Erythroblast (primary cell): ENCODE measurements at regions not wholly inside any gene's neighbourhood (a gene's known extent, or its start where the extent isn't known, plus 50 kb on each side); places are given as distances from the start of the nearest gene placed in this dataset.

Source experiments
- GATA1 ChIP-seq: IDR thresholded peaks from 2 replicates; pipeline ENCODE4 v1.6.1; 2011; ENCODE audit warnings: low read depth, mild to moderate bottlenecking, control low read depth, low read length, moderate library complexity
- POLR2A ChIP-seq: IDR thresholded peaks from 2 replicates; pipeline ENCODE4 v1.6.1; 2011; ENCODE audit warnings: mild to moderate bottlenecking, low read length

GRCh38 chr17:72008236-72008876 lies 112.5 kb upstream of the SOX9 start:
- TF ChIP-seq POLR2A (no peak), GATA1 (no peak)
